GM19043 (cell line): ENCODE measurements at regions not wholly inside any gene's neighbourhood (a gene's known extent, or its start where the extent isn't known, plus 50 kb on each side); places are given as distances from the start of the nearest gene placed in this dataset.

Experiments used
- ATAC-seq: cut with Tn5 transposase; IDR thresholded peaks from one replicate; pipeline ENCODE4 v1.9.1; 2021; ENCODE audit warnings: low read depth; ENCODE audit not compliant: unreplicated experiment

DNA sequence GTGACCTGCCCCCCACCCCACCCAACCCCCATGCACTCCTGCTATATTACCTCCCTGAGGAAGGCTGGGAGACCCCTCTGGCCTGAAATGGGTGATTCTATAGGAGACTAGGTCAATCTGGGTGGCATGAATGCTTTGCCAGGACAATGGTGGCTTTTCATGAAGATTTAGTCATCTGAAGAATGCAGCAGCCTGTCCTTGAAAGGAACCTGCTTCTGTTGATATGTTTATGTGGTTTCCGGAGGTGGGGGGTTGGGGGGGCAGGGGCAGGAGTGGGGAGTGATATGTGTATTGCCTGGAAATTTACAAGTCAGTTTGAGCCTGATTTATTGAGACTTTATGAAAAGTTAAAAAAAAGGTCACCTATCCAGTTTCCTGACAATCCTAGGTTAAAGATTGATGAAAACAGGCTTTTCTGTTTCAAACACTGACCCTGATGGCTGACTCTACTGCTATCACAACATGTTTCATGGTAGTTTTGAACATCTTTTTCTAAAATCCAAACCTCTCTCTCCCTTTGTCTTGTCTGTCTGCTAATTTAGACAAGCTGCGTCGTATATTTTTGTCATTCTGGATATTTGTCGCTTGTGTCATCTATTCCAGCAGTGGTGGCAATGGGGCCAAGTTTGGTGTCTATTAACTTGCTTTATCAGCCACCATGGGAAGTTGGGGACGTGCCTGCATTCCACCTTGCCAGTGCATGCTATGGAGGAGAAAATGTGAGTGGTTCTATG is 153.7 kb upstream of the EGFLAM start:
- ATAC-seq = no peak

DNA sequence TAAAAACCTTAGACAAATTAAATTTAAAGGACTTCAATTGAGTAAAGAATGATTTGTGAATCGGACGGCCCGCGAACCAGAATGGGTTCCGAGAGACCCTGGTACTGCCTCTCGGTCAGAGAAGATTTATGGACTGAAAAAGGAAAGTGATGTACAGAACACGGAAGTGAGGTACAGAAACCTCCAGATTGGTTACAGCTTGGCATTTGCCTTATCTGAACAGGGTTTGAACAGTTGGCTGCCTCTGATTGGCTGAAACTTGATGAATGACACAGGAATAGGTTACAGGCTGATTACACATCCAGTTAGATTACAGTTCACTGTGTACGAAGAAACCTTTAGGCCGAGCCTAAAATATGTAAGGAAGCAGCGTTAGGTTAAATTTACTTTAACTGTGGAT is 156.5 kb upstream of the EGFLAM start:
- ATAC-seq = no peak

DNA sequence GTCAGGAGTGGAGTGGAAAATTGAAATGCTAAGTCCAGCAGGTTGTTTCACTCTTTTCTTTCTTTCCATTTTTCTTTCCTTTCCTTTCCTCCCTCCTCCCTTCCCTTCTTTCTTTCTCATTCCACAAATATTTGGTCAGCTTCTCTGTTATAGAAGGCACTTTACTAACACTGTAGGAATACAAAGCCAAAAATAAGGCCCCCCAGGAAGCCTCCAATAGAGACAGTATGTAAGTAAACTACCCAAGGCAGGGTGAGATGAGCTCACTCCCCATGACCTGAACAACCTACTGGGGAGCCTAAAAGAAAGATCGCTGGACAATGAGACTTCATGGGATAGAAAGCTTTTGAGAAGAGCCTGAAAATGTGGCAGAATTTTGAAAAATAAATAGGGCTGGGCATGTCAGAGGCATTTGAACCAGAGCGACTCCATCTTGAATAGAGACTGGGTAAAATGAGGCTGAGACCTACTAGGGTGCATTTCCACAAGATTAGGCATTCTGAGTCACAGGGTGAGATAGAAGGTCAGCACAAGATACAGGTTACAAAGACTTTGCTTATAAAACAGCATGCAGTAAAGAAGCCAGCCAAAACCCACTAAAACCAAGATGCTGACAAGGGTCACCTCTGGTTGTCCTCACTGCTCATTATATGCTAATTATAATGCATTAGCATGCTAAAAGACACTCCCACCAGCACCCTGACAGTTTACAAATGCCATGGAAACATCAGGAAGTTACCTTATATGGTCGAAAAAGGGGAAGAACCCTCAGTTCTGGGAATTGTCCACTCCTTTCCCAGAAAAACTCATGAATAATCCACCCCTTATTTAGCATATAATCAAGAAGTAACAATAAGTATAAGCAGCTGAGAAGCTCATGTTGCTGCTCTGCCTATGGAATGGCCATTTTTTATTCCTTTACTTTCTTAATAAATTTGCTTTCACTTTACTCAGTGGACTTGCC is 158.9 kb upstream of the EGFLAM start:
- no peak for ATAC-seq

DNA sequence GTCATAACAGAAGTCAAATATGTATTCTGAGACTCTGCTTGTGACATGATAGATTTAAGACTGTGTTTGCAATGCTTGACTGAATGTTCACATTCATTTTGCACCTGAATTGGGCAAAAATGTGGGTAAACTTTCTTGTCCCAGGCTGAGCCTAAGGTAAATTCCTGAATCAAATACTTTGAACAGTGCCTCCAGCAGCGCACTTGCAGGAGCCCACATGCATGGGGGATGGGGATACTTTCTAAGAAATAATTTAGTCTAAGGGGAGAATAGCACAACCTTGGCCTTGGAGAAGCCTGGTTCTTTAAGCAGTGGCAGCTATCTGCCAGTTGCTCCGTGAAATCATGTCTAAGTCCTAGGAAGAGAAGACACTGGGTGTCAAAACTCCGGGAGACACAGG is 163.5 kb upstream of the EGFLAM start:
- no peak for ATAC-seq

DNA sequence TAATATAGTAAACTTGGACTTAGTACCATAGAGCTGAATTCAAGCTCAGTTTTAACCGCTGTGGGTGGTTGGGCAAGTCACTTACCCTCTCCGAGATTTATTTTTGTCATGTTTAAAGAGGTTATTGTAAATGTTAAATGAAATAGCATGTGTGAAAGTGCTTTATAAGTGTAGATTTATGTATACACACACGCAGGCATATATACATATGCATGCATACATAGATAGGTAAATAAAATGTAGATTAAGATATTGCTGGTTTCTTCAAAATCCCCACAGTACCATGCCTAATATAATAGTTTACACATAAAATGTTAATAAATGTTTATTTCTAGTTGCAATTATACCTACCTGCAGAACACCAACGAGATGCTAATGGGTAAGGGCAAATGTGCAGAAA is 164.5 kb upstream of the EGFLAM start:
- no peak for ATAC-seq

DNA sequence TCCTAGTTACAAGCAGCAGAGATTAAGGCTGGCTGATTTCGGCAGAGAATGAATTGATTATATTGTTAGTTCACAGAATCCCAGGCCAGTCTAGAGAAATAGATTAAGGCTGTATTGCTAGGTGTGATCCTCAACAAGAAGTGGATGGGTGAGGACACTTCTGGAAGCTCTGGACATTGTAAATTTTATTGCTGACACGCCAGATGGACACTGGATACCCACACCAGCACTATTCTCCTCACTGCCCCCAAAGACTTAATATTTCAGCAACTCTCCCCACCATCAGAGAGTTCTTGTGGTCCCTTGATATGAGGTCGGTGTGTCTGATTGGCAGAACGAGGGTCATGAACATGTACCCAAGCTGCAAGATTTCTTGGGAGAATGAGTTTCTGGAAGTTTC is 171.6 kb upstream of the EGFLAM start:
- no peak for ATAC-seq

DNA sequence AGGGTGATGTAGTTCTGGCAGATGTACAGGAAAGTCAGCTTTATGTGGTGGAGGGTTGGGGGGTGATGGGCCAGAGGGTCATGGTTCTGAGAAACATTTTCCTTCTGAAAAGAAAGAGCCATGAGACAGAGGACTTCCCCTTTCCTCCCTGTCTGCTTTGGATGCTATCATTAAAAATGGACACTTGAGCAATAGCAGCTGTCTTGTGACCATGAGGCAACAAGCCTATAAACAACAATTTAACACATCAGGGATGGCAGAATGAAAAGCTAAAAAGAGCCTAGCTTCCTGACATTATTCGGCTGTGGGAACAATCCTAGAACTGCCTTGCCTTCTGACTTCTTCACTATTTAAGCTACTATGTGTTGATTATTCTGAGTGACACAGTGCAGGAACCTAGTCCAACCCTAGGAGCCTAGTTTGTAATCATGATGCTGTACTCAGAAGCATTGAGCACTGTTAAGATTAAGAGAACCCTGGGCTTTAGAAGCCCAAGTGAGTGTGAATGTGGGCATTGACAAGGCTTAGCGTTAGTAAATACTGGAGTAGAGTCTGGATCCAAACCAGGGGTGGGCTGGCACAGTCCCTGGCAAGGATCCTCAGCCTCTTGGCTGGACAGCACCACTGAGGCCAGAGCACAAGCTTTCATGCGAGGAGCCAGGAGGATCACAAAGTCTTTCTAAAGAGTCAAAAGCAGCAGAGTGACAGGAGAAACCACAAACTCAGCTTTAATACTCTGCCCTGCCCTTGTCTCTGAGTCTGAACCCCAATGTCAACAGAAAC is 178.5 kb upstream of the EGFLAM start:
- no peak for ATAC-seq

DNA sequence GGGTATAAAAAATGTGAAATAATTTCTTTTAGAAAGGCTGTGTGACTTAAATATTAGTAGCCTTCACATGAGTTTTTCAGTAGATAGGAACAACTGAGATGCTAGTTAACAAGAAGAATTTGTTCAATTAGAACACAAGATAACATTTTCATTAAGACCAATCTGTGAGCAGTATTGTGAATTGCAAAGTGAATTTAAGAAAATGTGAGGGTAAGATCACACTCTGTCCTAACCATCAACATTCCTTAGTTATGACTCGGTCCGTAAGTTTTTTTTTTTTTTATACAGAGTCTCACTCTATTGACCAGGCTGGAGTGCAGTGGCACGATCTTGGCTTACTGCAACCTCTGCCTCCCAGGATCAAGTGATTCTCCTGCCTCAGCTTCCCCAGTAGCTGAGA is 180.2 kb upstream of the EGFLAM start:
- ATAC-seq = no peak

DNA sequence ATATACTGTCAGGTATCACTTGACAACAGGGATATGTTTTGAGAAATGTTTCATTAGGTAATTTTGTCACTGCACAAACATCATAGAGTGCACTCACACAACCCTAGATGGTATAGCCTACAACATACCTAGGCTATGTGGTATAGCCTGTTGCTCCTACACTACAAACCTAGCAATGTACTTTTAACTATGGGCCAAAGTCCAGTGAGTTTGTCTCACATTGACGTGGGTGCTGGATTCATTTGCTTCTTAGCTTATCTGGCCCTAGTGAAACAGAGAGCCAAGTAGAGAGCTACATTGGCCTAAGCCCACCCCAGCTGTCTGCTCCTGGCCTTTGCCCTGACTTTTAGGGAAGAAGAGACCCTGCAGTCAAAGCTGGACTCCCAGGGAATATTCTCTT is 180.7 kb upstream of the EGFLAM start:
- no peak for ATAC-seq

DNA sequence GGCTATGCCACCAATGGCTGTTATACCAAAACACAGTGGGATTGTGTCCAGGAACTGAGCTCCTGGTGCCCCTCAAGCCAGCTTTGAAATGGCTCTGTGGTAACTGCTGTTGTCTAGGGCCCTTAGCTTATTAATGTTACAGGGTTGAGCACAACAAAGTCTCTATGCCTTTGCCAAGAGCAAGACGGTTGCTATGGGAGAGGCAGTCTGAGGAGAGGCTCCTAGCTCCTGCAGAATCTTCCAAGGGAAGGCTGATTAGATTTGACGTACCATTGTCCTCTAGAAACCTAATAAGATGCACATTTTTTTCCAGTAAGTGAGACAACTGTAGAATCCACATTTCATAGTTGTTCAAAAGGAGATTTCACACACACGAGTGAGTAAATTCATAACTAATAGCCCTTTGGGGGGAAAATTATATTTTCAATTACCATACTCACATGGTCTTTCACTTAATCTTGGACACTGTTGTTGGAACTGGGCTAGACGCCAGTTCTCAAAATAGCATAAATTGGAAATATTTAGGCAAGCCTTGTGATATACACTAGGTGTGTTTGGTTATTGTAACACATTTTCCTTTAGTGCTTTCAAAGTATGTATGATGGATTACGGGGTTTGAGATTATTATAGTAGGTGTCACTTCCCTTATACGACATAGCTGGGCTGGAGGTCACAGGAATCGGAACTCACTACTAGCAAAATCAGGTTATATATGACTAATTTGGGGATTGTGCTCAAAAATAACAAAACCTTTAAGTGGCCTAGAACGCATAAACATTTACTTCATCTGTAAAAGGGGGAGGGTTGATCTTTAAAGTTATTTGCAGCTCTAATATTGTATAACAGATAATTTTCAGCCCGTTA is 186.3 kb upstream of the EGFLAM start:
- ATAC-seq = no peak

DNA sequence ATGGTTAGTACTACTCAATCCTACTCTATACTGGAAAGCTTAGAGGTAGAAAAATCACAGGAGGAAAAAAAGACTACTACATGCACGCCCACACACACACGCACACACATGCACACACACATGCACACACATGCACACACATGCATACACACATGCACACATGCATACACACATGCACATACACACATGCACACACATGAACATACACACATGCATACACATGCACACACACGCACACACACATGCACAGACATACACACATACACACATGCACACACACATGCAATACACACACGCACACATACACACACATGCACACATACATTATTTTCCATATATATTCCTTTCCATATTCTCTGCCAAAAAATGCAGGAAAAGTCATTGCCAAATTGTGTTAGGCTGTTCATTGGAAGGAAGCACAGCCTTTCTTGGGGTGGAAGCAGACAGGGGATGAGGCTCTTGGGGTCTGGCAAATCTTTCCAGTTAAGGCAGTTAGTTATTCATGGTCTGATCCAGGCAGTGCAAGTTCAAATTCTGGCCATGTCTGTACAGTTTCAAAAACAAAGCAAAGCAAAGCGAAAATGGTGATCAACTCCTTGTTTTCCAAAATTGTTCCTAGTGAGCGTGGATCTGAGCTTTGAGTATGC is 187.9 kb upstream of the EGFLAM start:
- ATAC-seq = no peak

DNA sequence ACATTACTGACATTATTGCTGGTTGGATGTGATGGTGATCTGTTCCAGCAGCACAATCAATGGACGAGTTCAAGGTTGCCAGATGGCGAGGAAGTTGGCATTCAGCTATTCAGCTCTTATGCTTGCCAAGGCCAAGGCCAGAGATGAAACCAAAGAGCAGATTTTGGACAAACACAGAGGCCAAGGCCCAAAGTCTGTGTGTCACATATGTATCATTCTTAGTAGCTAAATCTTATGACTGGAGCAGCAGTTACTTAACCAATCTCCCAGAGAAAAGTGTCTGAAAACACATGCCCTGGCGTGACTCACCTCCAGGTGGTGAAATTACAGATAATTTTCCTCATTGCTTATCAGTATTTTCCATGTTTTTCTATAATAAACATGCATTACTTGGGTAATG is 189.0 kb upstream of the EGFLAM start:
- no peak for ATAC-seq

DNA sequence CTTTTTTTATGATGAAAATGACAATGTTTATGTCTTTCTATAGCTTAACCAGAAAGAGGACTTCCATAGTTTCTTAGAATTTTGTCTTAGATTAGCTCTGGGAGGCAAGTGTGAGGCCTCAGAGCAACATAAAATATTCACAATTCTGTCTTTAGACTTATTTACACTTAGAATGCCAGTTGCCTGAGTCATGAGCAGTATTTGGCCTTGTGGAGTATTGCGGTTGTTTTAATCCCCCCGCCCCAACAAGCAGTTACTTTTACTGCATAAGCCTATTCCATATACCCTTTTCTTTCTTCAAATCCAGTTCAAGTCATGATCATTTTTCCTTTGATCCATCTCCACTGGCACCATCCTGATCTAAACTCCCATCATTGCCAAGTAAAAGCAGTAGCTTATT is 198.0 kb upstream of the EGFLAM start:
- no peak for ATAC-seq

DNA sequence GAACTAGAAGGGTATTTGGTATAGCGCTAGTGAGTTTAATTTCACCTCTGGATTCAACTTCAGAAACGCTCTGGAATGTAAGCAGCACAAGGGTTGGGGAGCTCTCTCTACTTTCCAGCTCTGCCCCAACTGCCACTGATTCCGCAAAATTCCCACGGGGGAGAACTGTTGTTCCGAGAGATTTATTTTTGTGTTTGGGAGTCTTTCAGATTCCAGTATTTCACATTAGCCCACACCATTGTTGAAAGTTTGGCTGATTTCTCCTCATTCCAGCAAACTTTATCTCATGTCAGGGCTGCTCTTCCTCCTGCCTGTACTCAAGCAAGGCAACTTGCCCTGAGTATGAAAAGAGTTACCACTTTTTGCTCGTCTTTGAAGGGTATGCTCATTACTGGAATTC is 198.5 kb upstream of the EGFLAM start:
- no peak for ATAC-seq

DNA sequence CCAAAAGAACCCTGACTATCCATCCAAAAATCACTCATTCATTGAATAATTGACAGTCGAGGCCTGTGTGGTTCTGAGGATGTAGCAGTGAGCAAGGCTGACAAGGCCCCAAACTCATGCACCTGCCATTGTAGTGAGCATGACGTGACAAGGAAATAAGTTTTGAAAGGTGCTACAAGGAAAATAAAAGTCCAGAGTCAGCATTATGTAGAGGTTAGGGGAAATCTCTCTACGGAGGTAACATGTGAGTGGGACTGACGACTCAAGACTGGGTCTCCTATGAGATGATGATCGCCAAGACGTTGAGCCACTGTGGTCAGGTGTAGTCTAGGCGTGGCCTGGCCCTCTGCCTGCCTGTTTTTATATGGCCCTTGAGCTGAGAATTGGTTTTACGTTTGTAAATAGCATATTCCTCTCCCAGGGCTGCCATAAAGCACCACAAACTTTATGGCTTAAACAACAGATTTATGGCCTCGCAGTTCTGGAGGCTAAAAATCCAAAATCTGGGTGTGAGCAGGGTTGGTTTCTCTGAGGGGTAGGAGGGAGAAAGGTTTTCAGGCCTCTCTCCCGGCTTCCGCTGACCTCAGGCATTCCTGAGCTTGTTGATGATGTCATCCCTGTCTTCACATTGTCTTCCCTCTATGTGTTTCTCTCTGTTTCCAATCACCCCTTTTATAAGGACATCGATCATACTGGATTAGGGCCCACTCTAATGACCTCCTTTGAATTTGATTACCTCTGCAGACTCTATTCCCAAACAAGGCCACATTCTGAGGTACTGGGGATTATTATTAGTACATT is 206.4 kb upstream of the EGFLAM start:
- no peak for ATAC-seq

DNA sequence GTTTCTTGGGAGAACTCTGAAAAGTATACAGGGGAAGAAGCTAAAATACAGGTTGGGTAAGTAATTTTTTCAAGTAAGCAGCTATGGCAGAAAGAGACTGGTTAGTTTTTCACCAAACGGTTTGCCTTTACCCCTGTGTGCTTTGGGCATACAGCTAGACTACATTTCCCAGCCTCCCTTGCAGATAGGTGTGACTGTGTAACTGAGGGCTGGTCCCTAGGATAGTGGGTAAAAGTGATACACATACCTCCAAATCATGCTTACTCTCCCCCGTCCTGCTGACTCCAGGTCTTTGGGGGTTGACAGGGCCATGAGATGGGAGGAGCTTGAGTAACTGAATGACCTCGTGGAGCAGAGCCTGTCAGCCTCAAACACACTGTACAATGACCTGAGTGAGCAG is 208.6 kb upstream of the GDNF start:
- no peak for ATAC-seq

DNA sequence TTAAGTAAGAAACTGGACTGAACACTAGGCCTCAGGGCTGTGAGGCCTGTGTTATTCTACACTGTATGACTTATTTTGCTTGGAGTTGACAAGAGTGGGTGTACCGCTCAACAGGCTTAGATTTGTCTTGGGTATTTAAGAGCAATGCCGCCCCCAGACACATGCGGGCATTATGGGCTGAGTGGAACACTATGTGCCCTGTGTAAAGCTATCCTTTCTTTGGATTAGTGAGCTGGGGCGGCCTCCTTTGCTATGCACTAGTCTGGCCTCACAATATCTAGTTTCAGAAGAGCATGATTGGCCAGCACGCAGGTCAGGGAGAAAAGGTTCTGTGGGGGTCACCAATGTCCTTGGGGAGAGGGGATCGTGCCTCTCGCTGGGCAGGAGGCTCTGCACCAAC is 206.3 kb upstream of the GDNF start:
- ATAC-seq = no peak

DNA sequence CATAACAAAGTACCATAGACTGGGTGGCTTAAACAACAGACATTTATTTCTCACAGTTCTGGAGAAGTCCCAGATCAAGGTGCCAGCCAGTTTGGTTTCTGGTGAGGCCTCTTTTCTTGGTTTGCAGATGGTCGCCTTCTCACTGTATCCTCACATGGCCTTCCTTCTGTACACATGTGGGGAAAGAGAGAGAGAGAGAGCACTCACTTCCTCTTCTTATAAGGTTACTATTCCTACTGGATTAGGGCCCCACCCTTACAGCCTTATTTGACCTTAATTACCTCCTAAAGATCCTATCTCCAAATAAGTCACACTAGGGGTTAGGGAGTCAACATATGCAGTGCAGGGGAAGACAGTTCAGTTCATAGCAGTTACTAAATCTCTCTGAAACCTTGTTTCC is 205.6 kb upstream of the GDNF start:
- ATAC-seq = no peak

DNA sequence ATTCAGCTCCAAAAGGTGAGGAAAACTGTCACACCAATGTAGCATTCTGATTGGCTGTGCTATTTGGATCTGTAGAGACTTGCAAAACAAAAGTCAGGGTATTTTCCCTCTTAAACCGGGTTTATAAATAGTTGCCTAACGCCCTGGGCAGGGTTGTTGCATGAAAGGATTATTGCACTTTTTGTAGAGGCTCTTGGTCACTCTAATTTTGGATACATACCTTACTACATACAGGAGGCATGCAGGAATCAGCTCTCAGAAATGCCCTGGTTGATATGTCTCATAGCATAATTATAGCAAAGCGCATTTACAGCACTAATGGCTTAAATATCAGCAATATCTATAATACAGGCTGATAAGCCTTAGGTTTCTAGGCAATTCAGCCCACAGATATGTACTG is 200.0 kb upstream of the GDNF start:
- no peak for ATAC-seq
